ENCODE measurements at regions not wholly inside any gene's neighbourhood (a gene's known extent, or its start where the extent isn't known, plus 50 kb on each side); places are given as distances from the start of the nearest gene placed in this dataset.
"Not testable (repeated sequence)": the region's sequence is repeated elsewhere in the genome, so short reads cannot be mapped to it uniquely, and the experiment has no call there.

DNA sequence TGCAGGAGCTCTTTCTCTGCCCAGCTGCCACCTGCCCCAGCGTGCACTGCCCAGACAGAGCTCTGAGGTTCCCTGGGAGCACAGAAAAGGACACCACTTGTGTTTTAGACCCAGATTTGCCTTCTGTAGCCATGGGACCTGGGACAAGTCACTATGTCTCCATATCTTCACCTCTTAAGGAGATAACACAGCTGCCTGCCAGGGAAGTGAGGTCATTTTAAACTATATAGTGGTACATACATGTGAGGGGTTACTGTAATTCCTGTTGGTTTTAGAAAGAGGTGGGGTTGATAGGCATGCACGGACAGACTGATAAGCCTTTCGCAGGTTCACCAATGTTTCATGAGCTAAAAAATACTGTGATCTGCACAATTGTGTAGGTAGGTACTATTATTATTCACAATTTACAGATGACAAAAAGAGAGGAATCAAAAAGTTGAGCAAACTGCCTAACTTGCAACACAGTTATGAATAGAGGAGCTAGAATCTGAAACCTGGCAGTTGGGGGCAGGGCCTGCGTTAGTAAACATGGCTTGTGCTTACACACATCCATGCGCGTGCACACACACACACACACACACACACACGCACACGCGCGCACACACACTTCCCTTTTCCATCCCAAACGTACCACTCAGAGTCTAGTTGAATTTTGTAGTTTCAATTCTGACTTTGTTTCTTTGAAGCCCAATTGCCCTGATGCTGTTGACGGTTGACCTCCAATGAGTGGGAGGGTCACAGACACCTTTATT, 193.6 kb downstream of the FAM43A start:
- FAIRE-seq = no peak
- DNase-seq (ENCODE audit: low spot score) = no peak

GRCh38 chr3:194879991-194880939, 194.6 kb downstream of the FAM43A start:
- DNase-seq (ENCODE audit: low spot score) = no peak
- no peak for FAIRE-seq

DNA sequence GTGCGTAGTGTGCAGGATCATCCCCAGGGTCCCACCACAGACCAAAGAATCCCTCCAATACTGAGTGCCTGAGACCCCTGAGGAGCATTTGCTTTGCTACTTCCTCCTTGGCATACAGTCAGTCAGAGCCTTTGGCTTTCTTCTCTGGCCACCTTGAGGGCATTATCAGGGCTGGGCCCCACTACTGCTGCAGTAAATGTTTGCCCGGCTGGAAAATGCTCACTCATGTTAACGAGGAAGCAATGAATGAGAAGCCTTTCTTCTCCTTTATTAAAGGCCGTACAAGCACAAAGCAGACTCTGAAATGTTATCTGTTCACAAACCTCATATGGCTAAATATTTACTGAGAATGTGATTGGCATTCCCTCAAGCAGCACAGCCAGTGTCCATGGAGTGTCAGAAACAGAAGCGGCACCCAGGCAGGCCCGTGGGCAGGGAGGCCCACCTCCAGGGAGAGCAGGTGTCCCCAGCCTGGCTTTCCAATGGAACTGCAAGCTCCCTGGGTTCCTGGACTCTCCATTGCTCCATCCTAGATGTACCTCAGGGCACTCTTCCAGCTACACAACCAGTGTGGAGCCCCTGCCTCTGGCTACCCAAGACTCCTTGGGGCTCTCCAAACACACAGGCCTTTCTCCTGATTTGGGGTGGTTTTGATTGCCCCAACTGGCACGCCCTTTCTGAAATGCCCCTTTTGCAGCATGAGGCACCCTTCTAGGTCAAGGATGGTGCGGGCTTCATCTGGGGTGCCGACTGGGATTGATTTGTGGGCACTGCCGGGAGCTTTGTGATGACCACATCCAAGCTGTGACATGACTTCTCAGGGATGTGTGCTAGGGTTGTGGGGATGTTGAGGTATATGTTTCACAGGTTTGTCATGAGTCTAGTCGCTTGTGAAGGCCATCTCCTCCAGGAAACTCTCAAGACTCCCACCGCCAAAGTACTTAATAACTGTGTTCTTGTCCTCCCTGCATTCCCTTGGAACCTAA, 195.6 kb downstream of the FAM43A start:
- no peak for DNase-seq (ENCODE audit: low spot score)
- no peak for FAIRE-seq

GRCh38 chr3:194884649-194885315, 199.1 kb downstream of the FAM43A start:
- FAIRE-seq = no peak
- no peak for DNase-seq (ENCODE audit: low spot score)

DNA sequence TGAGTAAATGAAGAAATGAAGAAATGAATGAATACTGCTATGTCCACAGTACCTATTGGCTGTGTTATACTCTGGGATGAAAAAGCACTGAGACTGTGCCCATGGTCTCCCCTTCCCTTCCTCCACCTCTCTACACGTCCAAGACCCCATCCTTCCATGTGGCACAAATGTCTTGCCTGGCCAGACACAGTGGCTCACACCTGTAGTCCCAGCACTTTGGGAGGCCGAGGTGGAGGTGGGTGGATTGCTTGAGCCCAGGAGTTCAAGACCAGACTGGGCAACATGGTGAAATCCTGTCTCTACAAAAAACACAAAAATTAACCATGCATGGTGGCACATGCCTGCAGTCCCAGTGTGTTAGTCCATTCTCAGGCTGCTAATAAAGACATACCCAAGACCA, 200.1 kb downstream of the FAM43A start:
- no peak for DNase-seq (ENCODE audit: low spot score)
- FAIRE-seq = no peak

DNA sequence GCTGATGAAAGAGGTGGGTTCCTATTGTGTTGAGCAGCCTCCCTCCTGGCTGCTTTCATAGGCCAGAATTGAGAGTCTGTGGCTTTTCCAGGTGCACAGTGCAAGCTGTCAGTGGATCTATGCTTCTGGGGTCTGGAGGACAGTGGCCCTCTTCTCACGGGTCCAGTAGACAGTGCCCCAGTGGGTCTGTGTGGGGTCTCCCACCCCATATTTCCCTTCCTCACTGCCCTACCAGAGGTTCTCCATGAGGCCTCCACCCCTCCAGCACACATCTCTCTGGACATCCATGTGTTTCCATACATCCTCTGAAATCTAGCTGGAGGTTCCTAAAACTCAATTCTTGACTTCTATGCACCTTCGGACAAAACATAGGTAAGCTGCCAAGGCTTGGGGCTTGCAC, 201.2 kb downstream of the FAM43A start:
- FAIRE-seq = no peak
- DNase-seq (ENCODE audit: low spot score) = no peak

DNA sequence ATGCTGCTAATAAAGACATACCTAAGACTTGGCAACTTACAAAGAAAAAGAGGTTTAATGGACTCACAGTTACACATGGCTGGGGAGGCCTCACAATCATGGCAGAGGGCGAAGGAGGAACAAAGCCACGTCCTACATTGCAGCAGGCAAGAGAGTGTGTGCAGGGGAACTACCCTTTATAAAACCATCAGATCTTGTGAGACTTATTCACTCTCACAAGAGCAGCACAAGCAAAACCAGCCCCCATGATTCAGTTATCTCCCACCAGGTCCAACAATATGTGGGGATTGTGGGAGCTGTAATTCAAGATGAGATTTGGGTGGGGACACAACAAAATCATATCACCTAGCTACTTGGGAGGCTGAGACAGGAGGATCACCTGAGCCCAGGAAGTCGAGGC, 202.4 kb downstream of the FAM43A start:
- not testable (repeated sequence) for DNase-seq (ENCODE audit: low spot score); FAIRE-seq

- DNase-seq (ENCODE audit: low spot score) (no peak), FAIRE-seq (no peak)
These were observed 203.2 kb downstream of the FAM43A start for GRCh38 chr3:194888916-194889315.

DNA sequence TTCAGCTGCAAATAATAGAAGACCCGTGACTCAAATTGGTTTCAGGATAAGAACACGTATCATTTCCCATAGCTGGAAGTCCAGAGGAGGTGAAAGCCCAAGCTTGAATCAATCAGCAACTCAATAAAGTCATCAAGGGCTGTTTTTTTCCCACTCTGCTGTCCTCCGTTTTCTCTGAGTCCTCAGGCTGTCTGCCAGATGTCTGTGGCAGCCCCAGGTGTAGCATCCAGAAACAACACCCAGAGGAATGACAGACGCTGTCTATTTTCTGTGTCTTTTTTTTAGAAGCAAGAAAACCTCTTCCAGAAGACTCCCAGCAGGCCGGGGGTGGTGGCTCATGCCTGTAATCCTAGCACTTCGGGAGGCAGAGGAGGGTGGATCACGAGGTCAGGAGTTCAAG, 204.4 kb downstream of the FAM43A start:
- DNase-seq (ENCODE audit: low spot score) (no peak), FAIRE-seq (no peak)

GRCh38 chr3:194893121-194893987, 207.7 kb downstream of the FAM43A start:
- no peak for DNase-seq (ENCODE audit: low spot score)

GRCh38 chr3:194894538-194894937, 208.9 kb downstream of the FAM43A start:
- FAIRE-seq = no peak

More at GRCh38 chr3:194893121-194893987, 207.7 kb downstream of the FAM43A start:
- FAIRE-seq = no peak

DNA sequence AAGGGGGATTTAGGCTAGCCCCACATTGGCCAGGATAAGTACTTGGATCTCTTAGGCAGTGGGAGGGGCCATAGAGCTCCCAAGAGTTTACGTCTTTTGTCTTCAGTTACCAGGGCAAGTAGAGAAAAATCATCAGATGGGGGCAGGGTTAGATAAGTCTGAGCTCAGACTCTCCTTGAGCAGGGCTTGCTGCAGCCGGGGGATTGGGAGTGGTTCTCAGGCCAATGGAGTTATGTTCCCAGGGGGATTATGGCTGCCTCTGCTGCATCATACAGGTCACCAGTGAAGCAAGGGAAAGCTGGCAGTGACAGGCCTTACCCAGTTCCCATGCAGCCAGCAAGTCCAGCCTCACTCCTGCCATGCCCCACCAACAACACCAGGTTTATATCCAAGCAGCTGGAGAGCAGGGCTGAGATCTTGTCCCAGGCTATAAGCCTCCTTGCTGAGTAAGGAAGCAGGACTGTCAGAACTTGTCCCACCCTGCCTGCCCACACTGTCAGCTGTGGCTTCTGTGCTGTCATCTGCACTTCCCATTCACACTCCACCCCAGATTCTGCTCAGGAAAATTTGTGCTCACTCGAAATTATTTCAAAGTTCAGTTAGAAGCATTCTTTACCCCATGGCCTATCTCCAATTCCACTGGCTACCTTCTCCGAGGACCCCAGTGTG, 215.3 kb downstream of the FAM43A start:
- FAIRE-seq (no peak), DNase-seq (ENCODE audit: low spot score) (no peak)

More at GRCh38 chr3:194894538-194894937, 208.9 kb downstream of the FAM43A start:
- DNase-seq (ENCODE audit: low spot score) = no peak

DNA sequence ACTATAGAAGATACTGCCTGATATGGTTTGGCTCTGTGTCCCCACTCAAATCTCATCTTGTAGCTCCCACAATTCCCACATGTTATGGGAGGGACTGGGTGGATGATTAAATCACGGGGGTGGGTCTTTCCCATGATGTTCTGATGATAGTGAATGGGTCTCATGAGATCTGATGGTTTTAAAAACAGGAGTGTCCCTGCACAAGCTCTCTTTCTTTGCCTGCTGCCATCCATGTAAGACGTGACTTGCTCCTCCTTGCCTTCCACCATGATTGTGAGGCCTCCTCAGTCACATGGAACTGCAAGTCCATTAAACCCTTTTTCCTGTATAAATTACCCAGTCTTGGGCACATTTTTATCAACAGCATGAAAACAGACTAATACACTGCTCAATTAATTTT, 217.8 kb downstream of the FAM43A start:
- FAIRE-seq = not testable (repeated sequence)

DNA sequence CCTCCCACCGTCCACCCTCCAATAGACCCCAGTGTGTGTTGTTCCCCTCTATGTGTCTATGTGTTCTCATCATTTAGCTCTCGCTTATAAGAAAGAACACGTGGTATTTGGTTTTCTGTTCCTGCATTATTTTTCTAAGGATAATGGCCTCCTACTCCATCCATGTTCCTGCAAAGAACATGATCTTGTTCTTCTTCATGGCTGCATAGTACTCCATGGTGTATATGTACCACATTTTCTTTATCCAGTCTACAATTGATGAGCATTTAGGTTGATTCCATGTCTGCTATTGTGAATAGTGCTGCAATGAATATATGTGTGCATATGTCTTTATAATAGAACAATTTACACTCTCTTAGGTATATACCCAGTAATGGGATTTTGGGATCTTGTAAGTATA, 219.3 kb downstream of the FAM43A start:
- FAIRE-seq; DNase-seq (ENCODE audit: low spot score): not testable (repeated sequence)

More for the DNA sequence above, 217.8 kb downstream of the FAM43A start:
- not testable (repeated sequence) for DNase-seq (ENCODE audit: low spot score)

DNA sequence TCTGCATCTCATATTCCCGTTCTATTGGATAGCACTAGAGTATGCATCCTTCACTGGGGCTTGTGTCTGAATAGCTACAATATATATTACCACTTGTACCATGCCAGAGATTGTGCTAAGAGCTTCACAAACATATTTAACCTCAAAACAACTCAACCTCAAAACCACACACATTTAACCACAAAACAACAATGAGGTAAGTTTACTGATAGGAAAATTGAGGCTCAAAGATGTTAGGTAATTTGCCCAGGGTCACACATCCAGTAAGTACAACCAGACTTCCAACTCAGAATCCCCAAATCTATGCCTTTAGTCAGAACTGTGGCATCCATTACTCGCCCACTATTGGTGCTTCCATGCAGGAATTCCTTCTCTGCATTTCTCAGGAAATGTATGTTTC, 220.0 kb downstream of the FAM43A start:
- DNase-seq (ENCODE audit: low spot score) (no peak), FAIRE-seq (no peak)

DNA sequence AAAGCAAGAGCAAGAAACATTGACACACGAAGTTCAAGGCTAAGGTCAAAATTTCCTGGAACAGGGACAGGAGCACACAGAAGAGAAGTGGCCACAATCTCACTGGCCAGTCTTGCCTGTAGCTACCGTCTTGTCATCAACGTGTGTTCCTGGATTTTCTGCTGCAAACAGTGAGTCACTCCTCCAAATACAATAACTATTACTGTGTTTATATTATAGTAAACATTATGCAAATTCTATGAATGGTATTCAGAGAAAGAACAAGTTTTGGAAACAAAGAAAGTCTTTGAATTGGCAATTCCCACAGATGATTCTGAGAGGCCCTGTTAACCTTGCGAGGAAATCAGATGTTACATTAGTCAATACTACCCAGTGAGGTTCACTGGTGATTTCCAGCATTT, 220.5 kb downstream of the FAM43A start:
- DNase-seq (ENCODE audit: low spot score) = no peak
- FAIRE-seq = no peak

DNA sequence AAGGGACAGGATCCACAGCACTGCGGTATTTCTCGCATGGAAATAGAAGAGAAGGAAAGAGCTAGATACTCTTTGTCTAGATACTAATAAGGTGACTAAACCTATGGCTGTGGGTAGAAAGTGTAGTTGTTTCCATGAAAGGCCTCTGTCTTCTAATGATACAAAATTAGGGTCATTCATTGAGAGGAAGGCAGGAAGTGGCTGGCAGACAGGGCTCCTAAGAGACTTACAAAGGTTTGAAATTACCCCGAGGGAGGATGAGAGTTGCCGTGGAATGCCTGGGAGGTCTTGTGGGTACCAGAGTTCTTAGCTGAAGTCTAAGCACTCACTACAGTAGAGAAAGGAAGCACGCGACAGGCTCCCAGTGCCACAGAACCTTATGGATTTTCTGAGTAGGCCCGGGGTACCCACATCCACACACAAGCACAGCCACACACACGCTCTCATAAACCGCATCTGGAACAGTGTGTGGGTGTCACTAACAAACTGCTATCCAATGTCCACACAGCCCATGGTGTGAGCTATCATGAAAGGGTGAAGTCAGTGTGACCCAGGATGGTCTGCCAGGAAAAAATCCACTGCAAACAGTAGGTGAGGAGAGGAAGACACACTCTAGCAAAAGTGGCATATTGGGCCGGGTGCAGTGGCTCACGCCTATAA, 221.4 kb downstream of the FAM43A start:
- DNase-seq (ENCODE audit: low spot score) (no peak), FAIRE-seq (no peak)

DNA sequence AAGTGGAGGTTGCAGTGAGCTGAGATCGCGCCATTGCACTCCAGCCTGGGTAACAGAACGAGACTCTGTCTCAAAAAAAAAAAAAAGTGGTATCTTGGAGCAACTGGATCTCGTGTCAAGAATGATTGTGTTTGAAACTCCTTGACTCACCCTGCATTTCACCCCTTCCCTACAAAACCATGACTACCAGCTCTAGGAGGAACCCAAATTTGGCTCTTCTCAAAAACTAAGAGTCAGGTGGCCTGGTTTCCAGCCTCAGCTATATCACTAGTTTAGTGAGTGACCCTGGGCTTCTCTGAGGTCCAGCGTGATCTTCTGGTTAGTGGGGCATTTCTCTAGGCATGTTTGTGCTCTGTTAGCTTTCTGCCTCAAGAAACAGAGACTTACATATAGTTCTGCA, 222.1 kb downstream of the FAM43A start:
- no peak for DNase-seq (ENCODE audit: low spot score)
- no peak for FAIRE-seq

All from RCC 7860 (cell line).